ENCODE measurements at regions not wholly inside any gene's neighbourhood (a gene's known extent, or its start where the extent isn't known, plus 50 kb on each side); places are given as distances from the start of the nearest gene placed in this dataset.

GRCh38 chr19:30674656-30675055, 302.5 kb downstream of the ZNF536 start:
- TF ChIP-seq CTCF (IDR thresholded peaks at IDR 0.05): no peak
- TF ChIP-seq EP300 (IDR thresholded peaks at IDR 0.05): no peak
- TF ChIP-seq POLR2AphosphoS5 (IDR thresholded peaks at IDR 0.05): no peak
